WTC11 (cell line): ENCODE measurements at regions not wholly inside any gene's neighbourhood (a gene's known extent, or its start where the extent isn't known, plus 50 kb on each side); places are given as distances from the start of the nearest gene placed in this dataset.

Experiments
- ATAC-seq: fragments of 200-7000 bp; cut with Tn5 transposase; 2 replicates; pipeline ENCODE4 v1.10.0; 2021; ENCODE audit warnings: mild to moderate bottlenecking, moderate library complexity
- CTCF ChIA-PET: fragments of 300-600 bp; sonication (Branson Sonifier 250); formaldehyde crosslinking; loops from one replicate; lab custom pipeline; 2021; ENCODE audit warnings: antibody characterized with exemption; lab: Charles Lee
- POLR2A ChIA-PET: fragments of 350-600 bp; sonication (Branson Sonifier 250); formaldehyde crosslinking; loops from one replicate; lab custom pipeline; 2021; ENCODE audit warnings: antibody characterized with exemption; lab: Charles Lee
- DNase-seq: peaks from one replicate; pipeline ENCODE4 v3.0.0; 2021; ENCODE audit warnings: low spot score
- H3K27ac Mint-ChIP-seq: 2 replicates; pipeline ENCODE4 v1.8.0; 2021; ENCODE audit warnings: mixed read lengths
- H3K27me3 Mint-ChIP-seq: 2 replicates; pipeline ENCODE4 v1.8.0; 2021; ENCODE audit warnings: low read depth, mild to moderate bottlenecking, moderate library complexity, mixed read lengths
- H3K36me3 Mint-ChIP-seq: 2 replicates; pipeline ENCODE4 v1.8.0; 2021; ENCODE audit warnings: mixed read lengths
- H3K4me1 Mint-ChIP-seq: 2 replicates; pipeline ENCODE4 v1.8.0; 2022; ENCODE audit warnings: mixed read lengths
- H3K4me3 Mint-ChIP-seq: 2 replicates; pipeline ENCODE4 v1.8.0; 2021; ENCODE audit warnings: mild to moderate bottlenecking, moderate library complexity, mixed read lengths
- H3K9me3 Mint-ChIP-seq: 2 replicates; pipeline ENCODE4 v1.8.0; 2021; ENCODE audit warnings: mixed read lengths
- CBFB ChIP-seq: sonication (generic); formaldehyde crosslinking; IDR thresholded peaks from 2 replicates; pipeline ENCODE4 v1.8.1; 2022; ENCODE audit warnings: mild to moderate bottlenecking, low read depth, missing genetic modification reagents
- CDX4 ChIP-seq: fragments of 250-450 bp; sonication (Bioruptor Pico); IDR thresholded peaks from 2 replicates; pipeline ENCODE4 v1.9.0; 2021; ENCODE audit warnings: moderate library complexity, mild to moderate bottlenecking, inconsistent platforms, borderline replicate concordance
- CREB1 ChIP-seq: sonication (generic); formaldehyde crosslinking; IDR thresholded peaks from 2 replicates; pipeline ENCODE4 v1.8.0; 2023; ENCODE audit warnings: mild to moderate bottlenecking, missing genetic modification reagents
- E2F1 ChIP-seq: sonication (generic); formaldehyde crosslinking; IDR thresholded peaks from 2 replicates; pipeline ENCODE4 v1.8.0; 2022; ENCODE audit warnings: mild to moderate bottlenecking, missing genetic modification reagents
- GRHL2 ChIP-seq: fragments of 250-450 bp; sonication (Bioruptor Pico); IDR thresholded peaks from 2 replicates; pipeline ENCODE4 v1.8.0; 2022; ENCODE audit warnings: mild to moderate bottlenecking, moderate library complexity; ENCODE audit not compliant: insufficient replicate concordance, severe bottlenecking
- IRF2 ChIP-seq: sonication (generic); formaldehyde crosslinking; IDR thresholded peaks from 2 replicates; pipeline ENCODE4 v1.8.0; 2022; ENCODE audit warnings: low read depth, missing genetic modification reagents, borderline replicate concordance
- MXD4 ChIP-seq: fragments of 250-450 bp; sonication (Bioruptor Pico); IDR thresholded peaks from 2 replicates; pipeline ENCODE4 v1.8.0; 2021; ENCODE audit warnings: mild to moderate bottlenecking, moderate library complexity, borderline replicate concordance
- NFYB ChIP-seq: sonication (generic); formaldehyde crosslinking; conservative IDR thresholded peaks from 2 replicates; pipeline ENCODE4 v1.8.0; 2022; ENCODE audit warnings: low read depth, missing genetic modification reagents
- NR1H2 ChIP-seq: sonication (generic); formaldehyde crosslinking; IDR thresholded peaks from 2 replicates; pipeline ENCODE4 v1.9.0; 2021; ENCODE audit warnings: mild to moderate bottlenecking, moderate library complexity, missing genetic modification reagents
- PRDM15 ChIP-seq: sonication (generic); formaldehyde crosslinking; IDR thresholded peaks from 2 replicates; pipeline ENCODE4 v1.8.0; 2022; ENCODE audit warnings: missing genetic modification reagents
- PREB ChIP-seq: sonication (generic); formaldehyde crosslinking; IDR thresholded peaks from 2 replicates; pipeline ENCODE4 v1.8.1; 2022; ENCODE audit warnings: mild to moderate bottlenecking, missing genetic modification reagents, moderate library complexity, borderline replicate concordance
- SMAD4 ChIP-seq: sonication (generic); formaldehyde crosslinking; IDR thresholded peaks from 2 replicates; pipeline ENCODE4 v1.8.0; 2022; ENCODE audit warnings: mild to moderate bottlenecking, missing genetic modification reagents
- TEAD4 ChIP-seq: sonication (generic); formaldehyde crosslinking; IDR thresholded peaks from 2 replicates; pipeline ENCODE4 v1.8.0; 2022; ENCODE audit warnings: mild to moderate bottlenecking, missing genetic modification reagents
- ZNF416 ChIP-seq: fragments of 250-450 bp; sonication (Bioruptor Pico); IDR thresholded peaks from 2 replicates; pipeline ENCODE4 v1.9.0; 2021; ENCODE audit warnings: mild to moderate bottlenecking, inconsistent platforms
- TF ChIP-seq, protein P1 (sequence below): sonication (generic); formaldehyde crosslinking; IDR thresholded peaks from 2 replicates; pipeline ENCODE4 v1.8.1; 2023; ENCODE audit warnings: mild to moderate bottlenecking, missing genetic modification reagents
- TF ChIP-seq, protein P2 (sequence below): sonication (generic); formaldehyde crosslinking; IDR thresholded peaks from 2 replicates; pipeline ENCODE4 v1.8.0; 2022; ENCODE audit warnings: mild to moderate bottlenecking, missing genetic modification reagents

- POLR2A ChIA-PET, result no interaction called here
- H3K4me3 Mint-ChIP-seq, result no peak overlapping the region
These were observed 769.5 kb upstream of the CXADR start for GRCh38 chr21:16743317-16743716.

More at GRCh38 chr21:16743317-16743716, 769.5 kb upstream of the CXADR start:
- no peak for DNase-seq
- ATAC-seq, result no peak
- 0 out of 2 replicates have a peak, but pooled peaks cover 2% of the 10 kb centered on the region for H3K4me1 Mint-ChIP-seq
- TF ChIP-seq E2F1 (CRISPR knock-in tag), result no peak
- TF ChIP-seq, protein P1, sequence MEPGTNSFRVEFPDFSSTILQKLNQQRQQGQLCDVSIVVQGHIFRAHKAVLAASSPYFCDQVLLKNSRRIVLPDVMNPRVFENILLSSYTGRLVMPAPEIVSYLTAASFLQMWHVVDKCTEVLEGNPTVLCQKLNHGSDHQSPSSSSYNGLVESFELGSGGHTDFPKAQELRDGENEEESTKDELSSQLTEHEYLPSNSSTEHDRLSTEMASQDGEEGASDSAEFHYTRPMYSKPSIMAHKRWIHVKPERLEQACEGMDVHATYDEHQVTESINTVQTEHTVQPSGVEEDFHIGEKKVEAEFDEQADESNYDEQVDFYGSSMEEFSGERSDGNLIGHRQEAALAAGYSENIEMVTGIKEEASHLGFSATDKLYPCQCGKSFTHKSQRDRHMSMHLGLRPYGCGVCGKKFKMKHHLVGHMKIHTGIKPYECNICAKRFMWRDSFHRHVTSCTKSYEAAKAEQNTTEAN (CRISPR knock-in tag), result no peak
- no peak for TF ChIP-seq ZNF416
- TF ChIP-seq, protein P2, sequence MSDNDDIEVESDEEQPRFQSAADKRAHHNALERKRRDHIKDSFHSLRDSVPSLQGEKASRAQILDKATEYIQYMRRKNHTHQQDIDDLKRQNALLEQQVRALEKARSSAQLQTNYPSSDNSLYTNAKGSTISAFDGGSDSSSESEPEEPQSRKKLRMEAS (CRISPR knock-in tag), result no peak
- TF ChIP-seq TEAD4 (CRISPR knock-in tag), result no peak
- TF ChIP-seq PREB (CRISPR knock-in tag), result no peak
- no peak for TF ChIP-seq NR1H2 (CRISPR knock-in tag)
- TF ChIP-seq CDX4 (CRISPR knock-in tag), result no peak
- TF ChIP-seq GRHL2 (CRISPR knock-in tag), result no peak
- no peak for TF ChIP-seq SMAD4 (CRISPR knock-in tag)
- no peak for TF ChIP-seq MXD4
- TF ChIP-seq CBFB (CRISPR knock-in tag), result no peak
- no peak for TF ChIP-seq IRF2 (CRISPR knock-in tag)
- TF ChIP-seq PRDM15 (CRISPR knock-in tag), result no peak
- no peak for TF ChIP-seq CREB1 (CRISPR knock-in tag)
- TF ChIP-seq NFYB, result no peak
- TF ChIP-seq, all 79 proteins: peak for 0
- no peak overlapping the region for H3K27ac Mint-ChIP-seq
- CTCF ChIA-PET, result no interaction called here
- no peaks in the 10 kb centered on the region for H3K27me3 Mint-ChIP-seq
- no peaks in the 10 kb centered on the region for H3K36me3 Mint-ChIP-seq
- H3K9me3 Mint-ChIP-seq, result no peaks in the 10 kb centered on the region
